DOHH2 (cell line): ENCODE measurements at regions not wholly inside any gene's neighbourhood (a gene's known extent, or its start where the extent isn't known, plus 50 kb on each side); places are given as distances from the start of the nearest gene placed in this dataset.

ENCODE experiments used
- CTCF ChIP-seq: fragments of 200-600 bp; sonication (generic); IDR thresholded peaks from one replicate; pipeline ENCODE4 v1.5.1; 2014; ENCODE audit warnings: antibody characterized with exemption, mild to moderate bottlenecking, low read depth, low read length; ENCODE audit not compliant: poor library complexity, severe bottlenecking
- EZH2phosphoT487 ChIP-seq: fragments of 200-600 bp; sonication (generic); IDR thresholded peaks from 2 replicates; pipeline ENCODE4 v1.6.1; 2017; ENCODE audit warnings: borderline replicate concordance, mild to moderate bottlenecking, antibody characterized with exemption, low read length, moderate library complexity, mixed read lengths

GRCh38 chr14:40656311-40656710 lies 950.4 kb upstream of the LRFN5 start:
- TF ChIP-seq CTCF (no peak), EZH2phosphoT487 (no peak)
